Caki2 (cell line): ENCODE measurements at regions not wholly inside any gene's neighbourhood (a gene's known extent, or its start where the extent isn't known, plus 50 kb on each side); places are given as distances from the start of the nearest gene placed in this dataset.
"Not testable (repeated sequence)": the region's sequence is repeated elsewhere in the genome, so short reads cannot be mapped to it uniquely, and the experiment has no call there.

Experiments
- DNase-seq: peaks from one replicate; pipeline ENCODE4 v3.0.0-alpha.2; 2015; ENCODE audit warnings: low read depth
- in situ Hi-C: cut with HindIII; loops from 2 replicates; pipeline ENCODE4 v1.10.0; 2016; ENCODE audit warnings: low sequenced_read_pairs, low pct_unique_long_range_greater_than_20kb, mixed read lengths

DNA sequence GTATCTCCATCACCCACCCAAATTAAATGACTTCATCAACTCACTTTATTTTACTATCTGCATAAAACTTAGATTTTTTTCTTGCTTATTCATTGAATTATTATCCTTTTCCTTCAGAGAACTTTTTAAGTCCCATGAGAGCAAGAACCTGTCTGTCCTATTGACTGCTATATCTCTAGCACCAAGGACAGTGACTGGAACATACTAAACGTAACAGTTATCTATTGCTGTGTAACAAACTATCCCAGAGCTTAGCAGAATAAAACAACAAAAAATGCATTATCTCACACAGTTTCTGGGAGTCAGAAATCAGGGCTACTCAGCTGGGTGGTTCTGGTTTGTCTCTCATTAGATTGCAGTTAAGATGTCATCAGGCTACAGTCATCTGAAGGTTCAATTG lies 401.7 kb upstream of the AUTS2 start:
- DNase-seq = no peak
- in situ Hi-C loops = no loop called here

- no peak for DNase-seq
- in situ Hi-C loops = no loop called here
These were observed 400.0 kb upstream of the AUTS2 start for GRCh38 chr7:69198250-69198649.

GRCh38 chr7:69199041-69199440 lies 399.2 kb upstream of the AUTS2 start:
- DNase-seq = no peak
- in situ Hi-C loops = no loop called here

- in situ Hi-C loops = no loop called here
- no peak for DNase-seq
These were observed 398.6 kb upstream of the AUTS2 start for GRCh38 chr7:69199661-69200060.

- no peak for DNase-seq
- in situ Hi-C loops = no loop called here
These were observed 394.4 kb upstream of the AUTS2 start for GRCh38 chr7:69203871-69204270.

- in situ Hi-C loops = no loop called here
- DNase-seq = no peak
These were observed 393.3 kb upstream of the AUTS2 start for GRCh38 chr7:69204943-69205342.

DNA sequence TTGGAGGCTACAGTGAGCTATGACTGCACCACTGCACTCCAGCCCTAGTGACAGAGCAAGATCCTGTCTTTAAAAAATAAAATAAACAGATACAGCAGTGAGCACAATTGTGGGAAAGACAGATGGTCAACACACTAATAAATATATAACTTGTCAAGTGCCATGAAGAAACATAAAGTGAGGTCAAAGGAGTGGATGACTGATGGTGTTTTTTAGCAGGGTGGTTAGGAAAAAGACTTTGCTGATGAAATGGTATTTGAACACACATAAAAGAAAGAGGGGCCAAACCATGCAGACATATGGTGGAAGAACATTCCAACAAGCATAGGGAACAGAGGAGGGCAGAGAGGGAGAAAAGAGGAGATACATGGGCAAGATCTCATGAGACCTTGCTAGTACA lies 392.7 kb upstream of the AUTS2 start:
- in situ Hi-C loops = no loop called here
- DNase-seq = no peak

- DNase-seq = no peak
- in situ Hi-C loops = no loop called here
These were observed 390.0 kb upstream of the AUTS2 start for GRCh38 chr7:69208276-69208675.

DNA sequence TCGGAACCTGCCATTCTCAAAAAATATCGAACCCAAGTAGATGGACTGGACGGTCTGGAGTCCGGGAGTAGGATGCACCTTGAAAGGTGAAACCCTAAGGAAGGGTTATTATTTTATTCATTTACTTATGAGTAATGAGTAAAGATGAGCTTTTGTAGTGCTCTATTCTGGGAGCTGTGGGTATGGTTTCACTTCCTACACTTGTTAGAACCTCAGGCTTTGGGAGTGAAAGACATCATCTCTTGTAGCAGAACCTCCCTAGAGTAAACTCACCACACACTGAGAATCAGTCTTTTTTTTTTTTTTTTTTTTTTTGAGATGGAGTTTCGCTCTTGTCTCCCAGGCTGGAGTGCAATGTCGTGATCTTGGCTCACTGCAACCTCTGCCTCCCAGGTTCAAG lies 389.4 kb upstream of the AUTS2 start:
- in situ Hi-C loops = no loop called here
- DNase-seq = no peak

DNA sequence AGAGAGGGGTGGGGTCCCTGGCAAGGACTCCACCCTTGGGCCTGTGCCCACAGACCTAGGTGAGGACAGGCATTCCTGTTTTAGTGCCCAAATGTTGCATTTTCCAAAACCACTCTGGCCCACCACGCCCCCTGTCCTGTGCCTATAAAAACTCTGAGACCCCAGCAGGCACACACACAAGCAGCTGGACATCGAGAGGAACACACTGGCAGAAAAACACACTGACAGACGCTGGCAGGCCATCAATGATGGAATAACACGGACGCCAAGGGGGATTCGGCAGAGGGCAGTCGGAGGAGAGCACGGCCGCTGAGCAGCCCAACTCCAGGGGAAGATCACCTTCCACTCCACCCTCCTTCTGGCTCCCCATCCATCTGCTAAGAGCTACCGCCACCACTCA lies 386.9 kb upstream of the AUTS2 start:
- no peak for DNase-seq
- in situ Hi-C loops = no loop called here

GRCh38 chr7:69211739-69212138 lies 386.5 kb upstream of the AUTS2 start:
- no peak for DNase-seq
- in situ Hi-C loops = no loop called here

DNA sequence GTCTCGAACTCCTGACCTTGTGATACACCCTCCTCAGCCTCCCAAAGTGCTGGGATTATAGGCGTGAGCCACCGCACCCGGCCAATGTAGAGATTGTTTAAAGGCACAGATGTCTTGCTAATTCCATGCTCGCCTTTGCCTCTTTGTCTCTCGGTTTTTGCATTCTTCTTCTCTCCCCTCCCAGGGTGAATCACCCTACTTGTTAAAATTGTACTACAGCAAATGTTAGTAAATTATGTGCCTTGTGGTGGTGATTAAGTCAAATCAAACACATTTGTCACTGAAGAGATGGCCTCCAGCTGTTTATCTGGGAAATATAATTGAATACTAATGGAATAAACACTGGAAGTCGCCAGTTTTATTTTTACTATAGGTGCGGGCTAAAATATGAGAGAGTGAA lies 384.4 kb upstream of the AUTS2 start:
- peak; percentile 26 for DNase-seq

DNA sequence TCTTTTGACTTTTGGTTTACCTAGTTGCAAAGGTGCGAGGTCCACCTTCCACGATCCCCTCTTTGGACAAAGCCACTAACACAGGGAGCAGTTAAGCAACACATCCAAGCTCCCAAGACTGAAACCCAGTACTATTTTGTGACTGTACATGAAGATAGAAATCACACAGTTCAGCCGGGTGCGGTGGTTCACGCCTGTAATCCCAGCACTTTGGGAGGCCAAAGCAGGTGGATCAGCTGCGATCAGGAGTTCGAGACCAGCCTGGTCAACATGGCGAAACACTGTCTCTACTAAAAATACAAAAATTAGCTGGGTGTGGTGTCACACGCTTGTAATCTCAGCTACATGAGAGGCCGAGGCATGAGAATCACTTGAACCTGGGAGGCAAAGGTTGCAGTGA lies 382.8 kb upstream of the AUTS2 start:
- DNase-seq, in situ Hi-C loops: not testable (repeated sequence)

More for the DNA sequence above, 384.4 kb upstream of the AUTS2 start:
- in situ Hi-C loops = no loop called here

GRCh38 chr7:69217516-69218350 lies 380.5 kb upstream of the AUTS2 start:
- DNase-seq = no peak
- in situ Hi-C loops = no loop called here

DNA sequence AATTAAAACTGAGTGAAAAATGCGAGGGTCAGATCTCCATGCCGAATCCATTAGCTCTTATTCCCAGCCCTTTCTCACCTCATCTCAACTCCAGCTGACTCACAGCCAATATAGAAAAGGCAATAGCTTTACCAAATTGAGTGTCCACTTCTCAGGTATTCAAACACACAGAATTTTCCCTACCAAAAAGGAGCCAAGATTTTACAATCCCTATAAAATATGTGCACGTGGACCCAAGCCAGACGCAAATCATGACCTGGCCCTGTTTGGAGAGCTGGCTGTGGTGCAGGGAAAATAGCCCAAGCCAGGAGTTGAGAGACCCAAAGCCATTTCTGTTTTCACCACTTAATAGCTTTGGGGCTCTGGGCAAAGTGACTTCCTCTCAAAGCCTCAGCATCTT lies 379.7 kb upstream of the AUTS2 start:
- in situ Hi-C loops = no loop called here
- DNase-seq = no peak

GRCh38 chr7:69219381-69219780 lies 378.9 kb upstream of the AUTS2 start:
- DNase-seq = no peak
- in situ Hi-C loops = no loop called here

GRCh38 chr7:69225259-69225943 lies 372.9 kb upstream of the AUTS2 start:
- no peak for DNase-seq
- in situ Hi-C loops = no loop called here

DNA sequence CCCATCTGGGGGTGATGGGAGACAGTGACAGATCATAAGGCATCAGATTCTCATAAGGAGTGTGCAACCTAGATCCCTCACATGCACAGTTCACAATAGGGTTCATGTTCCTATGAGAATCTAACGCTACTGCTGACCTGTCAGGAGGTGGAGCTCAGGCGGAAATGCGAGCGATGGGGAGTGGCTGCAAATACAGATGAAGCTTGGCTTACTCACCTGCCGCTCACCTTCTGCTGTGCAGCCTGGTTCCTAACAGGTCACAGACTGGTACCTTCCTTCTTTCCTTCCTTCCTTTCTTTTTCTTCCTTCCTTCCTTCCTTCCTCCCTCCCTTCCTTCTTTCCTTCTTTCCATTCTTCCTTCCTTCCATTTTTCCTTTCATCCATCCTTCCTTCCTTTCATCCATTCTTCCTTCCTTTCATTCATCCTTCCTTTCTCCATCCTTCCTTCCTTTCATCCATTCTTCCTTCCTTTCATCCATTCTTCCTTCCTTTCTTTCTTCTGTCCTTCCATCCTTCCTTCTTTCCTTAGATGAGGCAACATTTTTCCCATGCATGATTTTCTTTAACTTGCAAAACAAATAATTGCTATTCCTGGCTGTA lies 370.0 kb upstream of the AUTS2 start:
- in situ Hi-C loops = no loop called here
- DNase-seq = no peak
